A204.1 (cell line): ENCODE measurements at regions not wholly inside any gene's neighbourhood (a gene's known extent, or its start where the extent isn't known, plus 50 kb on each side); places are given as distances from the start of the nearest gene placed in this dataset.
"Not testable (repeated sequence)": the region's sequence is repeated elsewhere in the genome, so short reads cannot be mapped to it uniquely, and the experiment has no call there.

Experiments
- FAIRE-seq: peaks from 2 replicates; lab custom pipeline; 2012; peaks lifted over from hg19 to GRCh38; lab: Jason Lieb, UNC

GRCh38 chr7:24434972-24435371, 138.3 kb upstream of the PALS2 start:
- FAIRE-seq, result no peak

GRCh38 chr7:24436131-24436920, 136.9 kb upstream of the PALS2 start:
- no peak for FAIRE-seq

DNA sequence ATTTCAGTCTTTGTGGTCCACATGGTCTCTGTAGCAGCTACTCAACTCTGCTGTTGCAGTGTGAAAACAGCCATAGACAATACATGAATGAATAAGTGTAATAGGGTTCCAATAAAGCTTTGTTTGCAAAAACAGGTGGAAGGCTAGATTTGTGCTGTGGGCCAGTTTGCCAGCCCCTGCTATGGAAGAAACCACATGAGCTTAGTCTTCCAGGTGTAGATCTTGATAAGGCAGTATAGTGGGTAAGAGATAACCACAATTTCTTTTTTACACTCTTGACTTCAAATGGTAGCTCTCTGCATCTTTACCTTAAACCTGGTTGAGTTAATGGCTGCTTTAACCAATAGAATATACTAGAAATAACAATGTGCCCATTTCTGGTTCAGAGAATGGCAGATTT, 135.0 kb upstream of the PALS2 start:
- FAIRE-seq, result no peak

- FAIRE-seq, result not testable (repeated sequence)
Observed at GRCh38 chr7:24439104-24439503, 134.1 kb upstream of the PALS2 start.

DNA sequence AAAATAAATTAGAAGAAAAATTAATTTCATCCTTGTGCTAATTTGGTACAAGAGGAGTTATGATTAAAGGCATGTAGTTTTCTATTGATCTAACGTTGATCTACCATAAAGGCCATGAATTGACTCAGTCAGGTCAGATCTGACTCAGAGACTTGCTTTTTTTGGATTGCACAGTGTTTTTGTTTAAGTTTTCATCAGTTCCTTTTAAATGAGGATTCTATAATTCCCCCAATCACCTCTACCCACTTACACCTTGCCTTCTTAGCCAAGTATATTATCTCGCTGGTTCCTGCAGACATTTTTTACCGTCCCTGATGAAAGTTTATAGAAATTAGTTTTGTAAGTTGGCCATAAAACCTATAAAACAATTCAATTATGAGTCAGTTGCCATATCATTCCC, 132.4 kb upstream of the PALS2 start:
- no peak for FAIRE-seq

DNA sequence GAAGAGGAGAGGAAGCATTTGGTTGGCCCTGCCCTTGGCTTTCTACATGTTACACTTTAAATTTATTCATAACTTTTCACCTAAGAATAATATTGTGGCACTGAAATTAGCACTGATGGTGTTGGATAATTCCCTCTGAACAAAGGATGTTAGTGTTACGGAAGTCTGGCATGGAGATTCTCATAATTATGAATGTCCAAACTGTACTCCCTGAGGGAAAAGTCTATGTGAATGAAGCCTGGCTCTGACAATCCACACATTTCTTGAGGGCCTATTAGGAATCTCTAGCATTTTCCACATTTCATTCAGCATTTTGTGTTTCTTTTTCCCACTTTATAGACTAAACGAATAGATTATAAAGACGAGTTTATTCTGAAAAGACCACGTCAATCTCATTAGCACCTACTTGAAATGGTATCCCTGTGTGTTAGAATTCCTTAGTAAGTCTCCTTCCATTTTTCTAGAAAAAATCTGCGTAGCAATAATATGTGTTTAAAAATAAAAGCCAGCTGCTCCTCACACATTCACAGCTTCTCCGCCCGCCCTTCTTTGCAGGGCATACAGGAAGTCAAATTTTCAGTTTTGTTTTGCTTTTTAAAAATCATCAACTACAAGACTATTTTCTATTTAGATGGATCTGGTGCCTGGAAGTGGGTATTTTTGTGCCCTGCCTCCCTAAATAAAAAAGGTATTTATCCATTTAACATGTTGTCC, 131.8 kb upstream of the PALS2 start:
- FAIRE-seq, result no peak

- FAIRE-seq, result no peak
Observed at GRCh38 chr7:24442170-24442777, 131.0 kb upstream of the PALS2 start.

- FAIRE-seq, result no peak
Observed at GRCh38 chr7:24444666-24445440, 128.4 kb upstream of the PALS2 start.

- no peak for FAIRE-seq
Observed at GRCh38 chr7:24448038-24448437, 125.2 kb upstream of the PALS2 start.

DNA sequence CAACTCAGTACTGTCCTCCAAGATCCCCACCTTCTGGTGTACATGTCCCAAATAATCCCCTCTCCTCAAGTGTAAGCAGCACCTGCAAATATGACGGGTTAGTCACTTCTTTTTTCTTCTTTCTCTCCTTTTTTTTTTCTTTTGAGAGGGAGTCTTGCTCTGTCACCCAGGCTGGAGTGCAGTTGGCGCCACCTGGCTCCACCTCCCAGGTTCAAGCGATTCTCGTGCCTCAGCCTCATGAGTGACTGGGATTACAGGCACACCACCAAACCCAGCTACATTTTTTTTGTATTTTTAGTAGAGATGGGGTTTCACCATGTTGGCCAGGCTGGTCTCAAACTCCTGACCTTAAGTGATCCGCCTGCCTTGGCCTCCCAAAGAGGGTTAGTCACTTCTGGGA, 123.8 kb upstream of the PALS2 start:
- not testable (repeated sequence) for FAIRE-seq

DNA sequence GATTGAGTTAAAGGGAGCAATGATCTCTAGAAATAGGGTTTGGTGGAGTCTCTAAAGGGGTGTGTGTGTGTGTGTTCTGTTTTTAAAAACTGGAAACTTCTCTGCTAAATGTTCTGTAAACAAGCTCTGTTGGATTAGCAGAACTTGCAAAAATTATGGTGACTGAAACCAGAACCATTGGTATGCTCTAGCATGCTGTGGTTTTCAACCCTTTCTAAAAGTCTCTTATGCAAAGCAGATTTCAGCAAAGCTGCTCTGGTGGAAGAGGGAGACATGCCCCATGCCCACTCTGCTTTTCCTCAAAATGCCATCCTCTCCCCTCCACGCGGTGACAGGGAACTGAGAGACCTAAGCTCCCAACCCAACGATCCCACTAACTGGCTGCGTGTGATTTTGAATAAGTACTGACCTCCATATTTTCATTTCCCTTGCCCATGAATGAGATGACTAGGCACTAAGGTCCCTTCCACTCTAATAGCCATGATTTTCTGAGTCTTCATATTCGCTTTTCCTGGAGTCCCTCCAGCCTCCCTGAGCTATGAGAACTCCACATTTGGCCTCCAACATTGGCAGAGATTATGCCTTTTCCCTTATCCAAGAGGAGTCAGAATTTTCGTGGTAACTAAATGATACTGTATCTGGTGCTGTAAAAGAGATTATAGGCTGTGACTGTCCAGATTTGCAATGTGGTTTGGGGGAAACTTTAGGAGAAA, 117.3 kb upstream of the PALS2 start:
- no peak for FAIRE-seq

- no peak for FAIRE-seq
Observed at GRCh38 chr7:24456526-24457218, 116.6 kb upstream of the PALS2 start.

DNA sequence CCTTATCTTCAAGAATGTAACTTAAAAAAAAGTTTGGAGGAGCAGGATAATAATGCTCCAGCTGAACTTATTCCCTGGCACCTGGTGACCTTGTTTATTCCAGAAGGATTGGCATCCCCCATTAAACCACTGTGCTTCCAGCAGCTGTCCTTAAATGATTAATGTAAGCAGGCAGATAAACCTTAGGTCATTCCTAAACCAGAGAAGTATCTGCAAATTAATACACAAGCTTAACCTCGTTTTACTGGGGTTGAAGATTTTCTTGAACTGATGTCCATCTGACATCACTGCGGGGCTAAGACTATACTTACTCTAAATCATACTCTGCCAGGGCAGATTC, 116.1 kb upstream of the PALS2 start:
- no peak for FAIRE-seq

DNA sequence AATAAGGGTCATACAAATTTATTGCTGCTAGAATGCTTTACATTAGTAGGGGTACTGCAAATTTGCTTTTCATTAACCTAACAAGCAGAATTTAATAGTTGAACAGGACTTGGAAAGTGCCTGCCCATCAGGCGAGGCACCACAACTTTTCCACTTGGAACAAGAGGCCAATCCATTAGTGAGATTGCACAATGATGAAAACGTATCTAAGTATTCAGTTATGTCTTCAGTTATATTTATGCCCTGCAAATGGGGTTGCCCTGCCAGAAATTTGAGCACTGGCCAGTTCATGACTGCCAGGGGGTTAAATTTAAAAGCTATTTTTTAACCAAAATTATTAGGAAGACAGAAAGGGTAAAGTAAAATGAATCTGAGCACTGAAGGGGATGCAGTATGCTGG, 111.1 kb upstream of the PALS2 start:
- FAIRE-seq, result no peak

DNA sequence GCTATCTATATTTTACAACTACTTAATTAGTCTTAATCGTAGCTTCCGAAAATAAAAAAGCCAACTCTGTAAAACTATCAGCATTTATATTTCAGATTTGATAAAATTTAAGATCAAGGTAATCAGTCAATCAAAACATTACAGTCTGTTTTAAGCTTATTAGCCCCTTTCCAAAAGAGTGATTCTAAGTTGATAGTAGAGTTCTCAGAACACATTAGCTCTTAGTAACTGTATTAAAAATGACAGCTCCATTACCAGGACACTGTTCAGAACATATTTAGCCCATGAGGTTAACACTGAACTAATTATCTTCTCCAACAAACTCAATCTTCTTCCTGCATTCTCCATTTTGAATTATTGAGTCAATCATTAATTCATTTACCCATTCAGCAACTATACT, 110.3 kb upstream of the PALS2 start:
- no peak for FAIRE-seq

DNA sequence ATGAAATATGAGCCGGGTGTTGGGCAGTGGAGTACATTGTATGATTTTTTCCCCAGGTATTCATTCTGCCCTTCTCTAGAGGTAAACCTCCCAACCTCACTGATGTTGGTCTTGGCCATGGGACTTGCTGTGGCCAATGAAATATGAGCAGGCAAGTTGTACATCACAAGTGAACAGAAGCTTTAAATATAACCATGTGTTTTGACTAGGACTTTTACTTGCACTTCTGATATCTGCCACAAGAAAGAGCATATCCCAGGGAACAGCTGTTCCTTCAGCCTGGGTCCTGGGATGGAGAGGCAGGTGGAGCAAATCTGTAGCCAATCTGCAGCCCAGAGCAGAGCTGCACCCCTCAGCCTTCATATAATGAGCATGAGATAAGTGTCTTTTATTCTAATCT, 109.8 kb upstream of the PALS2 start:
- FAIRE-seq, result no peak

DNA sequence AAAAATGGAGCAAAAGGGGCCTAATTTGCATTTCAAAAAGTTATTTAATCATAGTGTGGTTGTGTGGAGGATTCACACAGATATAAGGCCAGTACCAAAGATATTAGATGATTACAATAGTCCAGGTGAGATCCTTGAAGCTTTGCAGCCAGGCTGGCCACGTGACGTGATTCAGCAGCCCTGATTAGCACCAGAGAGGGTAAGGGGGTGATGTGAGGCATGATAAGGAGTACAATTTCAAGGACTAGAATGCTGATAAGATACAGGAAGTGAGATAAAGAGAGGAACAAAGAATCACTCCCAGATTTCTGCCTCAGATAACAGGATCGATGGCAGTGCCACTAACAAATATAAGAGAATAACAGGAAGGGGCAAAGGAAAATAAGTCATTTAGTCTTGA, 108.4 kb upstream of the PALS2 start:
- no peak for FAIRE-seq

DNA sequence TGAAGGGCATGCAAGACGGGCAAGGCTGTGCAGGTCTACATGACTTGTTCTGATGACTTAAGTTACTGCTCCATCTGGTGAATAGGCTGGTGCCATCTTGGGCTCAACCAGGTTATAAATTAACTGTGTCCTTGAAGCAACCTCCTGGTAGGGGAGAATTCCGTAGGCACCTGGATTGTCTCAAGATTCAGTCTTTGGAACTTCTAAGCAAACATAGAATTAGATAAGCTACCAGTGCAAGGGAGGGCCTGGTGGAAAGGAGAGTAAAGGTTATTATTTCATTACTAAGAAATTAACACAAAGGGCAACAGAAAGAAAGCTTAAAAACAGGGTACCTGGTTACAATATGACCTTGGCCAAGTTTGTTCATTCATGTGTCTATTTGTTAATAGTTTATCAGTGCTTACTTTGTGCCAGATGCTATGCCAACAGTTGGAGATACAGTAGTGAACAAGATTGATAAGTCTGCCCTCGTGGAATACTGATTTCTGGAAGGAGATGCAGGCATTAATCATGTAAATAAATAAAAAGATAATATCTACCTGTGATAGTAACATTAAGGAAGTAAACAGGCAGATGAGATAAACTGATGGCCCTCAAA, 107.0 kb upstream of the PALS2 start:
- FAIRE-seq, result no peak

DNA sequence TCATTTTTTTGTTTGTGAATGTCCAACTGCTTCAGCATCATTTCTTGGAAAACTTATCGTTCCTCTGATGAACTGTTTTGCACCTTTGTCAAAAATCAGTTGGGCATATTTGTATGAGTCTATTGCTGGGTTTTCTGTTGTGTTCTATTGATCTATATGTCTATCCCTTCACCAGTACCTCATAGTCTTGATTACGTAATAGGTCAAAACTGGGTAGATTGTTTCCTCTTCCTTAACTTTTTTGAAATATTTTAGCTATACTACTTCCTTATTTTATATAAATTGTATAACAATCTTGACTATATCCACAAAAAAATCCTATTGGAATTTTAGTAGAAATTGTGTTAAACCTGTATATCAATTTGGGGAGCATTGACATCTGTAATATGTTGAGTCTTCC, 104.1 kb upstream of the PALS2 start:
- FAIRE-seq, result no peak

DNA sequence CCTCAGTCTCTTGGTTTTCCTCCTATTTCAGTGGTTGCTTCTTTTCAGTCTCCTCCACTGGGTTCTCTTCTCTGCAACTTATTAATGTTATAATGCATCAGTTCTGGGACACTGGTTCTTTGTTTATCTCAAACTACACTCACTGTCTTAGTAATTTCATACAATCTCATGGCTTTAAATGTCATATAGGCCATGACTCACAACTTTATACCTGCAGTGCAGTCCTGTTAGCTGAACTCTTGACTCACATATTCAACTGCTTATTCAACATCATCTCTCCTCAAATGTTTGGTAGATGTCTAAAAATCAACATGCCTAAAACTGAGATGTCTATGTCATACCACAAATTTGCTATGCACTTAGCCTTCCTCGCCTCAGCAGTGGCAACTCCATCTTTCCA, 101.2 kb upstream of the PALS2 start:
- no peak for FAIRE-seq
